CD4-positive, alpha-beta T cell treated with Interleukin-6 at 100 ng/mL for 8 hours (primary cell): ENCODE measurements at regions not wholly inside any gene's neighbourhood (a gene's known extent, or its start where the extent isn't known, plus 50 kb on each side); places are given as distances from the start of the nearest gene placed in this dataset.
A peak's percentile ranks its signal among the peaks of the same experiment; 100 is the strongest.
"Not testable (repeated sequence)": the region's sequence is repeated elsewhere in the genome, so short reads cannot be mapped to it uniquely, and the experiment has no call there.

ENCODE experiments used
- DNase-seq: peaks from one replicate; pipeline ENCODE4 v3.0.0-alpha.2; 2020; ENCODE audit warnings: mixed read lengths, low spot score

- DNase-seq: not testable (repeated sequence)
These were observed 113.5 kb upstream of the NBPF19 start for GRCh38 chr1:149361310-149361709.

- not testable (repeated sequence) for DNase-seq
These were observed 110.5 kb upstream of the NBPF19 start for GRCh38 chr1:149364188-149364981.

- DNase-seq: not testable (repeated sequence)
These were observed 108.4 kb upstream of the NBPF19 start for GRCh38 chr1:149366402-149366801.

- DNase-seq: not testable (repeated sequence)
These were observed 107.3 kb upstream of the NBPF19 start for GRCh38 chr1:149367472-149368044.

GRCh38 chr1:149368337-149368736 lies 106.5 kb upstream of the NBPF19 start:
- not testable (repeated sequence) for DNase-seq

DNA sequence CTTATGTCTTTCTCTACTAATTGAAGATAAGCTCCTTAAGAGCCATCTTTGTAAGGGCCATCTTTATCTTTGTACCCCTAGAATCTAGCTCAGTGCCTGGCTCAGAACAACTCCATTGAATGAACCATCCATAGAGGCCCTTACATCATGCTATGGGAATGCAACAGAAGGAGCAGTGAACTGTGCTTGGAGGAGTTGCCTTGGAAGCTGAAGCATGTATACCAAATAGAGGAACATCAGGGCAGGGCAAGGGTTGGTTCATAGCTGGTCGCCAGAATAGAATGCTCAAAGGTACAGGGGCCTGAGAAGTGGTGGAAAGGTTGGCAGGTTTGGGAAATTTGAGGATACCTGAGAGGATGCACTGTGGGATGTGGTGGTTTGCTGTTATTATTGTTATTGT lies 105.8 kb upstream of the NBPF19 start:
- DNase-seq: not testable (repeated sequence)

DNA sequence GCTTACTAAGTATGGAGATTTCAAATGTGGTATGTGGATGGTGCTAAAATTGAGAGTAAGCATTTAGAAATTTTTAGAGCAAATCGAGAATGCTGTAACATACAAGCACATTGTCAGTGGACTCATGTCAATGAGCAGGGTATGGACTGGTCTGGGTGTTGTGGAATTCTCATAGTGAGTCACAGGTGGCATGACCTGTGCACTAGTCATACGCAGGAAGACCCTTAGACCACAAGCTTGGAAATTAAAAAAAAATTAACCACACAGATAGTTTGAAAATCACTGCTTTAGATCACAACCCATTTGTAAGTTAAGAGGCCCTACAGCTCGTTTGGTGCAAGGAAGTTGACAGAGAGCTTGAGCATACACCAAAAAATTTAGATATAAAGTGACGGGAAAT lies 102.9 kb upstream of the NBPF19 start:
- not testable (repeated sequence) for DNase-seq

- DNase-seq: not testable (repeated sequence)
These were observed 96.4 kb upstream of the NBPF19 start for GRCh38 chr1:149378462-149378861.

DNA sequence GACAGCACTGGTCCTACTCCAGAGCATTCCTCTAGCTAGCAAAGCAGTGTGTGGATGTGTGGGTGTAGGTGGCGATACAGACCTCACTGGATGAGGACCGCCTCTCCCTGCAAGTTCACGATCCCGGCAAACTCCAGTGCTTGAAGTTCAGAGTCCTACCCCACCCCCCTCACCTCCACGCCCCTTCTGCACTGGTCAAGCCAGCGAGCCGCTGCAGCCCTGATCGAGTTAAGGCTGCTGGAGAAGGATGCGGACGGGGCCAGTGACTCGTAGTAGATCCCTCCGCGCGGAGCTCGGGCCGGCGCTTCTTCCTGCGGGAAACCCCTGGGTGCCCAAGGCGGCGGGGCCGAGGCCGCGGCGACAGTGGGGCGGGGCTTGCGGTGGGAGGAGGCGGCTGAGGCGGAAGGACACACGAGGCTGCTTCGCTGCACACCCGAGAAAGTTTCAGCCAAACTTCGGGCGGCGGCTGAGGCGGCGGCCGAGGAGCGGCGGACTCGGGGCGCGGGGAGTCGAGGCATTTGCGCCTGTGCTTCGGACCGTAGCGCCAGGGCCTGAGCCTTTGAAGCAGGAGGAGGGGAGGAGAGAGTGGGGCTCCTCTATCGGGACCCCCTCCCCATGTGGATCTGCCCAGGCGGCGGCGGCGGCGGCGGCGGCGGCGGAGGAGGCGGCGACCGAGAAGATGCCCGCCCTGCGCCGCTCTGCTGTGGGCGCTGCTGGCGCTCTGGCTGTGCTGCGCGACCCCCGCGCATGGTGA lies 84.5 kb upstream of the NBPF19 start:
- peak; percentile 26 for DNase-seq

DNA sequence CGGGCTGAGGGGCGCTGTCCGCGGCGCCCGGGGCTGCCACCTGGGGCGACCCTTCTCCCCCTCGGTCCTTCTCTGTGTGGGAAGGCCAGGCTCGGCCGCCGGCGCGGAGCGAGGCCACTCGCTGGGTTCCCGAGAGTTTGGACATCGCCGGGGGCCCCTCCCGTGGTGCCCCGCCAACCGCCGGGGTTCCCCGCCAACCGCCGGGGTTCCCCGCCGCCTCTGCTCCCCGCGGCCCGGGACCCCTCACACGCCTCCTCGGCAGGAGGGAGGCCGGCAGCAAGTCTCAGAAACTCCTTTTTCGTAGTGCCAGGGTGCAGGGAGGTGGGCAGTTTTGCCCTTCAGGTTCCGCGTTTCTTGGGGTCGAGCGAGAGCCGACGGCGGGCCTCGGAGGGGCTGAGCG lies 83.9 kb upstream of the NBPF19 start:
- not testable (repeated sequence) for DNase-seq

DNA sequence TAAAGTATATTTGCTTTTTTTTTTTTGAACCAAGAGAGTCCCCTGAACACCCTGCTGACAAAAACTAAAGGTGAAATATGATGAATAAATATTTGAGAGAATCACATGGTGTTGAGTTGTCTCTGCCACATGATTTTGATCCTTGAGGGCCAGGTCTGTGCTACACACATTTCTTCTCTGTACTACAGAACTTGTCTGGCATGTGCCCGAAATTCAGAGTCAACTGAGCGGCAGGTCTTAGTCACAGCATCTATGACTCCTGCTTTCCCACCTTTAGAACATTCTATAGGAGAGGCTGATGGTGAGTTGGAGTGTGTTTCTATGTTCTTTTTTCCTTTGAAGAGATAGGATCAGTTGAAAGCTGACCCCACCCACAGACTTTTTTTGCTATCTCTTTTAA lies 79.0 kb upstream of the NBPF19 start:
- DNase-seq: not testable (repeated sequence)

- not testable (repeated sequence) for DNase-seq
These were observed 76.3 kb upstream of the NBPF19 start for GRCh38 chr1:149398527-149398926.

- not testable (repeated sequence) for DNase-seq
These were observed 66.4 kb upstream of the NBPF19 start for GRCh38 chr1:149408404-149408803.

- DNase-seq: not testable (repeated sequence)
These were observed 59.5 kb upstream of the NBPF19 start for GRCh38 chr1:149415373-149415772.

- DNase-seq: not testable (repeated sequence)
These were observed 56.1 kb upstream of the NBPF19 start for GRCh38 chr1:149418782-149419181.

DNA sequence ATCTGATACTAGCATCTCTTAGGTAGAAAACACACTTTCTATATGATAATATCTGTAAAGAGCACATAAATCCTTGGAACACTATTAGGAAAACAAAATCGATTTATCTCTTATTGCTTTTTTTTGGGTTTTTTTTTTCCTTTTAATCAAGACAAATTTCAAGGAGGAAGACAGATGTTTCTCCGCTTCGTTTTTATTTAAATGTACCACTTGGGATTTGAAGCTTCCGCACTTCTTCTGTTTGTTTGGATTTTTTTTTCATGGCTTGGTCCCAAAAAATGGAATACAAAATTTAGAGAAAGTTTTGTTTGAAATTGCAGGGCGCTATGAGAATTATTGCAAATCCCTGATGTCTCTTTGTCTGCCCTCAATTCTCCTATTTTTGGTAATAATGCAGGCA lies 51.7 kb upstream of the NBPF19 start:
- DNase-seq: not testable (repeated sequence)
